Smooth muscle cell of the brain vasculature (primary cell): ENCODE measurements at regions not wholly inside any gene's neighbourhood (a gene's known extent, or its start where the extent isn't known, plus 50 kb on each side); places are given as distances from the start of the nearest gene placed in this dataset.

ENCODE experiments used
- DNase-seq: peaks from one replicate; pipeline ENCODE4 v3.0.0-alpha.2; 2012; ENCODE audit warnings: low read depth, low spot score

DNA sequence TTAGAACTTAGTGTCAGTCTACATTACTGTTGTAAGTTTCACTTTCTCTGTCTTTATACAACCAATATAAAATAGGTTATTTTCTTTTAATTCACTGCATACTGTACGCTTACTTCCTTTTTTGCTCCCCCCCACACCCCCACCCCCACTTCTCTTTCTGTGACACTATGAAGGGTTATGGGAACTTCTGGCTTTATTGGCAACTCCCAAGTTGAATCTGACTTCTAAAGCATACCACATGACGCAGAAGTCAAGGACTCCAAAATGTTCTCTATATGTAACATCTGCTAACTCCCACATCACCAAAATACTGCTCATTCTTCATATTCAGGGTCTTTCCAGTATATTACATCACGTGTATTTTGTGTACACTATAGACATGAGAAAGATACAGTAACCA is 81.2 kb upstream of the ATXN7L3B start:
- no peak for DNase-seq

DNA sequence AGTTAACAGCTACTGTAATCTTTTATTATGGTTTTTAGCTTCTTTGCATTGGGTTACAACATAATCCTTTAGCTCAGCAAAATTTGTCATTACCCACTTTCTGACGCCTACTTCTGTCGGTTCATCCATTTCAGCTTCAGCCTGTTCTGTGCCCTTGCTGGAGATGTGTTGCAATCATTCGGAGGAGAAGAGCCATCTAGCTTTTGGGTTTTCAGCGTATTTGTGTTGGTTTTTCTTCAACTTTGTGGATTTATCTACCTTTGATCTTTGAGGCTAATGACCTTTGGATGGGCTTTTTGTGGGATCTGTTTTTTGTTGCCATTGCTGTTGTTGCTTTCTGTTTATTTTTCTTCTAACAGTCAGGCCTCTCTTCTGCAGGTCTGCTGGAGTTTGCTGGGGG is 69.2 kb upstream of the ATXN7L3B start:
- no peak for DNase-seq

DNA sequence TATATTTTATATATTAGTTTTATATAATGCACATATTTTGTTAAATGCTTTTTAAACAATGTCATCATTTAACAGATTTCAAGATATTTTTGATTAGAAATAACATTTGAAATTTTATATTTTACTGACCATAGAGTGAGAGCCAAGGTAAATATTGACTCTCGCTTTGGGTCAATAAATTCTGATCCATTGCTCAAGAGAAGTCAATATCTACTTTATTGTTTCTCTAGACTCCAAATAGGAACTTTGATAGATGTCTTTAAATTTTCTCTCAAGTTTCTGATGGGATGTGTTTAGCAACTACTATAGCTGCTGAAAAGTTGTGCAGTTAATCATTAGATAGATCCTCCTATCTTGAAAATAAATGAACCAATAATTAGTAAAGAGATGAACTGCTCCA is 61.4 kb upstream of the ATXN7L3B start:
- DNase-seq = no peak

DNA sequence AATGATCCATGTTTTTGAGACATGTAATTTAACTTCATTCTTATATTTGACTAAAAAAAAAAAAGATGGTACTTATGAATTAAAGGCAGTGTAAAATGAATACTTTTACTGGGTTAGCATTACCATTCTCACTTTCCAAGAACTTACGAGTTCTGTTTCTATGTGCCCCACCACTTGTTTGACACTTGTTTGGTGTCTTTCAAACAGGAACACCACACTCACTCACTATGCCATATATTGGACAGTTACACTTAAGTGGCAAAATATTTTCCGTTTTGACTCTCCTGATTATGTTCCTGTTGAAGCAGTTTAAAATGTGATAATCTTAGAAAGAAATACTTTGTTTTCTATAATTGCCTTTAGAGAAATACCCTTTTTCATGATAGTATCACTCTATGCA is 56.6 kb upstream of the ATXN7L3B start:
- DNase-seq = no peak

DNA sequence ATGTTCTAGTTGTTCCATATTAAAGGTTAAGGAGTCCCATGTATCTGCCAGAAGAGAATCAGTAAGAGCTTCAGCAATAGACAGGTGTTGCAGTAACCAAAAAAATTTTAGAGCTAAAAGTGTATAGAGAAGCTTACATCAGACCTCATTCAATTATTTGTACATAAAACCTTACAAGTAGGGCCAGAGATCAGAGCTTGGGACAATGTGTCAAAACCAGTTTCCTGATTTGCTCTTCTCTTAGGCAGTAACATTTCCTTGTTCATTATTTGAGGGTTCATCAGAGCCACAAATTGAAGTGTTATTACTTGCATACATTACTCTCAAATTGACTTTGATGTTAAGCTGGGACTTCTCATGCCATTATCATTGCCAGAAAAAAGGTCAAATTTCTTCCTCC is 55.5 kb upstream of the ATXN7L3B start:
- DNase-seq = no peak

DNA sequence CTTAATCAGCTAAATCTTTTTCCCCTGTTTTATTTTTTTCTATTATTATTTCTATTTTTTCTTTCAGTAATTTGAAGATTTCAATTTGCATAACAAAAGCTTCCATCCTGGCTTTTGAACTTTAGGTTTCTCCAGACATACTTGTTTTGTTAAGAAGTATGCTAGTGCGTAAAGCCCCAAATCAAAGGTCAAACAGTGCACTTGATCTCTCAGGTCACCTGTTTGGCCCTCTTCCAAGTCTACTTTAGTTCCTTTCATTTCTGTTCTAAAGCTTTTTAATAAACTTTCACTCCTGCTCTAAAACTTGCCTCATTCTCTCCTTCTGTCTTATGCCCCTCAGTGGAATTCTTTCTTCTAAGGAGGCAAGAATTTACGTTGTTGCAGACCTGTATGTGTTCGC is 54.6 kb upstream of the ATXN7L3B start:
- no peak for DNase-seq
